Endothelial cell of umbilical vein (primary cell): ENCODE measurements at regions not wholly inside any gene's neighbourhood (a gene's known extent, or its start where the extent isn't known, plus 50 kb on each side); places are given as distances from the start of the nearest gene placed in this dataset.

Experiments
- EZH2 ChIP-seq: IDR thresholded peaks from 2 replicates; pipeline ENCODE4 v1.6.1; 2012; ENCODE audit warnings: borderline replicate concordance, low read depth, mild to moderate bottlenecking, moderate library complexity, low read length, inconsistent platforms; ENCODE audit not compliant: severe bottlenecking
- POLR2AphosphoS5 ChIP-seq: IDR thresholded peaks from 2 replicates; pipeline ENCODE4 v1.6.1; 2012; ENCODE audit warnings: low read depth, mild to moderate bottlenecking, control low read depth, low read length, moderate library complexity; ENCODE audit not compliant: insufficient read depth
- TF ChIP-seq, protein P1 (sequence below), 2 donors: IDR thresholded peaks; 1 replicate in 1 of 2; 2 replicates in 1 of 2; pipeline ENCODE4 v1.5.1; 2011; ENCODE audit warnings: low read length in 2 of 2, mild to moderate bottlenecking in 2 of 2, moderate library complexity in 2 of 2, control low read depth in 1 of 2, inconsistent platforms in 1 of 2, low read depth in 1 of 2; ENCODE audit not compliant: insufficient read depth in 1 of 2; ENCODE audit errors: extremely low read depth in 1 of 2
- TF ChIP-seq, protein P2 (sequence below): IDR thresholded peaks from 2 replicates; pipeline ENCODE4 v1.6.1; 2011; ENCODE audit not compliant: insufficient read depth, insufficient read length

DNA sequence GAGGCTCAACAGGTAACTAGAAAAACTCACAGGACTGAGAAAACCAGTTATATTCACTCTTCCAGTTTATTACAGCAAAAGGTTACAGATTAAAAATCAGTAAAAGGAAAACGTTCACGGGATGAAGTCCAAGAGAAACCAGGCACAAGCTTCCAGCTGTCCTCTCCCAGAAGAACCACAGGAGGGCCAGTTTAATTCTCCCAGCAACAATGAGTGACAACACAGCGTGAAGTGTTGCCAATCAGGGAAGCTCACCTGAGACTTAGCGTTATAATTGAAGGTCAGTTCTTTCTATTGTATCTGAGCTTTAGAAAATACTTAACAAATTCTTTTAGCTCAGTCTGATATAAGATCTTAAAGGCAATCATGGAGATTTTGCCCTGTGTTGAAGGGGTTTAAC, 65.2 kb upstream of the TNR start:
- TF ChIP-seq EZH2 (no peak), POLR2AphosphoS5 (no peak)
- TF ChIP-seq, protein P1, sequence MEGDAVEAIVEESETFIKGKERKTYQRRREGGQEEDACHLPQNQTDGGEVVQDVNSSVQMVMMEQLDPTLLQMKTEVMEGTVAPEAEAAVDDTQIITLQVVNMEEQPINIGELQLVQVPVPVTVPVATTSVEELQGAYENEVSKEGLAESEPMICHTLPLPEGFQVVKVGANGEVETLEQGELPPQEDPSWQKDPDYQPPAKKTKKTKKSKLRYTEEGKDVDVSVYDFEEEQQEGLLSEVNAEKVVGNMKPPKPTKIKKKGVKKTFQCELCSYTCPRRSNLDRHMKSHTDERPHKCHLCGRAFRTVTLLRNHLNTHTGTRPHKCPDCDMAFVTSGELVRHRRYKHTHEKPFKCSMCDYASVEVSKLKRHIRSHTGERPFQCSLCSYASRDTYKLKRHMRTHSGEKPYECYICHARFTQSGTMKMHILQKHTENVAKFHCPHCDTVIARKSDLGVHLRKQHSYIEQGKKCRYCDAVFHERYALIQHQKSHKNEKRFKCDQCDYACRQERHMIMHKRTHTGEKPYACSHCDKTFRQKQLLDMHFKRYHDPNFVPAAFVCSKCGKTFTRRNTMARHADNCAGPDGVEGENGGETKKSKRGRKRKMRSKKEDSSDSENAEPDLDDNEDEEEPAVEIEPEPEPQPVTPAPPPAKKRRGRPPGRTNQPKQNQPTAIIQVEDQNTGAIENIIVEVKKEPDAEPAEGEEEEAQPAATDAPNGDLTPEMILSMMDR (IDR thresholded peaks at IDR 0.05; ENCODE audit: extremely low read depth in 1 of 2, insufficient read depth in 1 of 2, low read depth in 1 of 2, low read length in 2 of 2) = no peak
- TF ChIP-seq, protein P2, sequence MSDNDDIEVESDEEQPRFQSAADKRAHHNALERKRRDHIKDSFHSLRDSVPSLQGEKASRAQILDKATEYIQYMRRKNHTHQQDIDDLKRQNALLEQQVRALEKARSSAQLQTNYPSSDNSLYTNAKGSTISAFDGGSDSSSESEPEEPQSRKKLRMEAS = no peak
